ENCODE measurements at regions not wholly inside any gene's neighbourhood (a gene's known extent, or its start where the extent isn't known, plus 50 kb on each side); places are given as distances from the start of the nearest gene placed in this dataset.

DNA sequence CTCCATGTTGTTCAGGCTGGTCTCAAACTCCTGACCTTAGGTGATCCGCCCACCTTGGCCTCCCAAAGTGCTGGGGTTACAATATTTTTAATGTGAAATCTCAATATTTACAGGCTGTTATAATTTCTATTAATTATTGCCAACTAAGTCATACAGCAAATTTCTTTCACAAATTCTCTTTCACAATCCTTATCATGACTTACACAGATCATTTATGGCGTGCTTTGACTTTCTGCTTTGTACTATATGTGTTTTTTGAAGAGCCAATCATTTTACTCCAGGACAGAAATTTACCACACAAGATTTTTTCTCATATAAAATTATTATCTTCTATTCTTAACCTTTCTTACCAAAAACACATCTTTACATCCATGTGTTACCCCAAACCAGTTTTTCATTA lies 1729.9 kb downstream of the NCAM2 start:
- no peaks in the 10 kb centered on the region for H3K27me3 Mint-ChIP-seq (ENCODE audit: low read depth)
- no peaks in the 10 kb centered on the region for H3K4me1 Mint-ChIP-seq
- H3K9me3 Mint-ChIP-seq, result peaks cover 26% of the 10 kb centered on the region
- no peak overlapping the region for H3K27ac Mint-ChIP-seq
- no peak overlapping the region for H3K4me3 Mint-ChIP-seq
- H3K36me3 Mint-ChIP-seq (ENCODE audit: low read depth), result no peaks in the 10 kb centered on the region
- TF ChIP-seq, protein P1, sequence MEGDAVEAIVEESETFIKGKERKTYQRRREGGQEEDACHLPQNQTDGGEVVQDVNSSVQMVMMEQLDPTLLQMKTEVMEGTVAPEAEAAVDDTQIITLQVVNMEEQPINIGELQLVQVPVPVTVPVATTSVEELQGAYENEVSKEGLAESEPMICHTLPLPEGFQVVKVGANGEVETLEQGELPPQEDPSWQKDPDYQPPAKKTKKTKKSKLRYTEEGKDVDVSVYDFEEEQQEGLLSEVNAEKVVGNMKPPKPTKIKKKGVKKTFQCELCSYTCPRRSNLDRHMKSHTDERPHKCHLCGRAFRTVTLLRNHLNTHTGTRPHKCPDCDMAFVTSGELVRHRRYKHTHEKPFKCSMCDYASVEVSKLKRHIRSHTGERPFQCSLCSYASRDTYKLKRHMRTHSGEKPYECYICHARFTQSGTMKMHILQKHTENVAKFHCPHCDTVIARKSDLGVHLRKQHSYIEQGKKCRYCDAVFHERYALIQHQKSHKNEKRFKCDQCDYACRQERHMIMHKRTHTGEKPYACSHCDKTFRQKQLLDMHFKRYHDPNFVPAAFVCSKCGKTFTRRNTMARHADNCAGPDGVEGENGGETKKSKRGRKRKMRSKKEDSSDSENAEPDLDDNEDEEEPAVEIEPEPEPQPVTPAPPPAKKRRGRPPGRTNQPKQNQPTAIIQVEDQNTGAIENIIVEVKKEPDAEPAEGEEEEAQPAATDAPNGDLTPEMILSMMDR (IDR thresholded peaks at IDR 0.05; ENCODE audit: unreplicated experiment in 3 of 3), result no peak

DNA sequence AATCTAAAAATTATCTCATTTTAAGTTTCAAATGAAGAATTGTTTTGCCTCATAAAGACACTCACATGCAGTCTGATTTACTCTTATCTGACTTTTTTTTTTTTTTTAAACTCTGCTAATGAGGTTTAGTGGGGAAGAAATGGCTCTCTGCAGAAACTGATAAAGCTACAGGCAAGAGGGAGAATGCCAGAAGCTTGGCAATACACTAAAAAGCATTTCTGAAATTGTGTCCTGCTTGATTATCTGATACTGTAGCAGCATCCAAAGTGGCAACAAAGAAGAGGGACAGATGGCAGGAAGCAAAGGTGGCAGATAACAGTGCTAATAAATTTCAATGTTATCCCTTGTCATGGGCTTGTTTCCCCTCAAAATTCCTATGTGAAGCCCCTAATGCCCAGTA lies 1744.9 kb downstream of the NCAM2 start:
- Mint-ChIP-seq H3K36me3 (ENCODE audit: low read depth) (no peaks in the 10 kb centered on the region), H3K27ac (no peak overlapping the region)

GRCh38 chr21:22754746-22755145 lies 1756.5 kb downstream of the NCAM2 start:
- TF ChIP-seq, protein P1 (IDR thresholded peaks at IDR 0.05; ENCODE audit: unreplicated experiment in 3 of 3), result no peak
- Mint-ChIP-seq H3K9me3 (no peaks in the 10 kb centered on the region), H3K36me3 (ENCODE audit: low read depth) (no peaks in the 10 kb centered on the region), H3K4me1 (peaks cover 5% of the 10 kb centered on the region), H3K4me3 (no peak overlapping the region), H3K27me3 (ENCODE audit: low read depth) (no peaks in the 10 kb centered on the region), H3K27ac (no peak overlapping the region)

More for the DNA sequence above, 1744.9 kb downstream of the NCAM2 start:
- TF ChIP-seq, protein P1 (IDR thresholded peaks at IDR 0.05; ENCODE audit: unreplicated experiment in 3 of 3), result no peak
- Mint-ChIP-seq H3K27me3 (ENCODE audit: low read depth) (no peaks in the 10 kb centered on the region), H3K9me3 (no peaks in the 10 kb centered on the region), H3K4me3 (no peak overlapping the region), H3K4me1 (no peaks in the 10 kb centered on the region)

DNA sequence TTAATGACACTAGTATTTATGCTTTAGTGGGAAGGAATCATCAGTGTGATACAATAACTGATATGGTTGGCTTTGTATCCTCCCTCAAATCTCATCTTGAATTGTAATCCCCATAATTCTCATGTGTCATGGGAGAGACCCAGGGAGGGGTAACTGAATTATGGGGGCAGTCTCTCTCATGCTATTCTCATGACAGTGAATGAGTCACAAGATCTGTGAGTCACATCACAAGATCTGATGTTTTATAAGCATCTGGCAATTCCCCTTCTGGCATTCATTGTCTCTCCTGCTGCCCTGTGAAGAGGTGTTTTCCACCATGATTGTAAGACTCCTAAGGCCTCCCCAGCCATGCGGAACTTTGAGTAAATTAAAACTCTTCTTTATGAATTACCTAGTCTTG lies 1760.3 kb downstream of the NCAM2 start:
- Mint-ChIP-seq H3K27ac (no peak overlapping the region), H3K4me1 (peaks cover 5% of the 10 kb centered on the region), H3K9me3 (no peaks in the 10 kb centered on the region), H3K4me3 (no peak overlapping the region), H3K27me3 (ENCODE audit: low read depth) (no peaks in the 10 kb centered on the region), H3K36me3 (ENCODE audit: low read depth) (no peaks in the 10 kb centered on the region)
- TF ChIP-seq, protein P1 (IDR thresholded peaks at IDR 0.05; ENCODE audit: unreplicated experiment in 3 of 3), result no peak

DNA sequence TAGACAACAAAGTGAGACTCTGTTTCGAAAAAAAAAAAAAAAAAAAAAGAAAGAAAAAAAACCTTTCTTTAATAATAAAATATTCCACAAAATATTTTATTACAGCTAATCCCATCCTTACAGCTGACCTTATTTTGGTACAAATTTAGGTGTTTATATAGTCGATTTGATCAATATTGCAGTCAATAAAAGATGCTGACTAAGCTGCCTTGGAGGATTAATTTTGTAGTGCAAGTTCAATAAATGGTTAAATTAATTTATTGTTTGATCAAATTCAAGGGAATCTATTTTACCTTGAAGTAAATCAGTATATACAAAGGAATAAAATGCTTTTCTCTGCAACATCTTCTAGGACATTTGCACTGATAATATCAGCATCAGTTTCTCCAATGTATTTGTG lies 1764.3 kb downstream of the NCAM2 start:
- H3K4me1 Mint-ChIP-seq, result no peaks in the 10 kb centered on the region
- H3K4me3 Mint-ChIP-seq, result no peak overlapping the region
- H3K27me3 Mint-ChIP-seq (ENCODE audit: low read depth), result no peaks in the 10 kb centered on the region
- TF ChIP-seq, protein P1 (IDR thresholded peaks at IDR 0.05; ENCODE audit: unreplicated experiment in 3 of 3), result no peak
- no peak overlapping the region for H3K27ac Mint-ChIP-seq
- no peaks in the 10 kb centered on the region for H3K36me3 Mint-ChIP-seq (ENCODE audit: low read depth)
- no peaks in the 10 kb centered on the region for H3K9me3 Mint-ChIP-seq

DNA sequence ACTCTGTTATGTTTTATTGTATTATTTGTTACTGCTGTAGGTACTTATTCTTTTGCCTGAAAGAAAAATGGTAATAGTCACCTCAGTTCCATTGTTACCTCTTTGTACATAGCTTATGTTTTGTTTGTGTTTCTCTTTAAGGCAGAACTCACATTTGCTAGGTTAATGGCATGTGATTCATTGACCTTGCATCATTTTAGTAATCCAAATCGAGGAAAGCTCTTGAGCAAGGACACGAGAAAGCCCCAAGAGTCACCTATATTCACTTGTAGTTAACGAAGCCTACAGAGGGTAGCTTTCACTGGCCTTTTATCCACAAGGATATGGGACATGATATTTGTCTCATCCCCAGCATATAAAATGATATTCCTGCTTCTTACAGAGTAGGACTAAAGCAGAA lies 1765.2 kb downstream of the NCAM2 start:
- H3K27me3 Mint-ChIP-seq (ENCODE audit: low read depth), result no peaks in the 10 kb centered on the region
- no peak overlapping the region for H3K4me3 Mint-ChIP-seq
- H3K36me3 Mint-ChIP-seq (ENCODE audit: low read depth), result no peaks in the 10 kb centered on the region
- TF ChIP-seq, protein P1 (IDR thresholded peaks at IDR 0.05; ENCODE audit: unreplicated experiment in 3 of 3), result no peak
- H3K4me1 Mint-ChIP-seq, result no peaks in the 10 kb centered on the region
- H3K27ac Mint-ChIP-seq, result no peak overlapping the region
- no peaks in the 10 kb centered on the region for H3K9me3 Mint-ChIP-seq
